ENCODE measurements at regions not wholly inside any gene's neighbourhood (a gene's known extent, or its start where the extent isn't known, plus 50 kb on each side); places are given as distances from the start of the nearest gene placed in this dataset.

DNA sequence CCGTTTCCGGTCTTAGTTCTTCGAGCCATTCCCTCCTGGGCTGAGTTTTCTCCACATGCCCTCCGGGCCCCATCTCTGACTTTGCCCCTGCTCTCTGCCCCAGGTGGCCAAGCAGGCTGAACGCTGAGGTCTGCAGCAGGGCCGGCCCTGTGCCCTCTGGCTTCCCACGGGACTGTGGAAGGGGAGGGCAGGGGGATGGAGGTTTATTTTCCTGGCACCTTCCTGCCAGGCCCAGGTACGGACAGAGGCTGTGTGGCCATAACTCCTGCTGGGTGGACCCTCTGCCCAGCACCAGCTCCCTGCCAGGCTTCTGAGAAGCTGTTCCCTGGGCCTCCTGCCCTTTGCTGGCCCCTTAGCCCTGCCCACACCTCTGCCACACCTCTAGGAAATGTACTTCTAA lies 164.0 kb downstream of the TFCP2L1 start:
- no peak overlapping the region for H3K4me3 ChIP-seq (ENCODE audit: low read length)
- 91 to 93% methylated on average over 4 to 8 of the region's 8 CpGs for whole genome bisulfite sequencing, 2 experiments (ENCODE audit: insufficient coverage in 1 of 2, insufficient read length in 1 of 2)
- H3K36me3 ChIP-seq (ENCODE audit: control insufficient read depth, insufficient read depth, low read length): no peaks in the 10 kb centered on the region
- no peaks in the 10 kb centered on the region for H3K9me3 ChIP-seq (ENCODE audit: control insufficient read depth, low read length)
- TF ChIP-seq, protein P1, sequence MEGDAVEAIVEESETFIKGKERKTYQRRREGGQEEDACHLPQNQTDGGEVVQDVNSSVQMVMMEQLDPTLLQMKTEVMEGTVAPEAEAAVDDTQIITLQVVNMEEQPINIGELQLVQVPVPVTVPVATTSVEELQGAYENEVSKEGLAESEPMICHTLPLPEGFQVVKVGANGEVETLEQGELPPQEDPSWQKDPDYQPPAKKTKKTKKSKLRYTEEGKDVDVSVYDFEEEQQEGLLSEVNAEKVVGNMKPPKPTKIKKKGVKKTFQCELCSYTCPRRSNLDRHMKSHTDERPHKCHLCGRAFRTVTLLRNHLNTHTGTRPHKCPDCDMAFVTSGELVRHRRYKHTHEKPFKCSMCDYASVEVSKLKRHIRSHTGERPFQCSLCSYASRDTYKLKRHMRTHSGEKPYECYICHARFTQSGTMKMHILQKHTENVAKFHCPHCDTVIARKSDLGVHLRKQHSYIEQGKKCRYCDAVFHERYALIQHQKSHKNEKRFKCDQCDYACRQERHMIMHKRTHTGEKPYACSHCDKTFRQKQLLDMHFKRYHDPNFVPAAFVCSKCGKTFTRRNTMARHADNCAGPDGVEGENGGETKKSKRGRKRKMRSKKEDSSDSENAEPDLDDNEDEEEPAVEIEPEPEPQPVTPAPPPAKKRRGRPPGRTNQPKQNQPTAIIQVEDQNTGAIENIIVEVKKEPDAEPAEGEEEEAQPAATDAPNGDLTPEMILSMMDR (conservative IDR thresholded peaks at IDR 0.05): no peak
- H3K27ac ChIP-seq (ENCODE audit: low read depth, low read length): no peak overlapping the region
- no peaks in the 10 kb centered on the region for H3K36me3 Mint-ChIP-seq (ENCODE audit: low read depth)
- peaks cover 12% of the 10 kb centered on the region for H3K27me3 Mint-ChIP-seq (ENCODE audit: insufficient read depth)
- H3K27me3 ChIP-seq (ENCODE audit: control insufficient read depth, insufficient read depth, low read length, poor library complexity, severe bottlenecking): no peaks in the 10 kb centered on the region
- H3K9ac ChIP-seq (ENCODE audit: extremely low read depth, low read length, poor library complexity, severe bottlenecking): no peak overlapping the region
- H3K4me1 ChIP-seq (ENCODE audit: control insufficient read depth, insufficient read depth, low read length): no peaks in the 10 kb centered on the region
- no peak overlapping the region for H3K27ac Mint-ChIP-seq
- H3K9me3 Mint-ChIP-seq: no peaks in the 10 kb centered on the region
- DNase-seq: no peak
- H3K4me1 Mint-ChIP-seq: no peaks in the 10 kb centered on the region
- H3K4me3 Mint-ChIP-seq: no peak overlapping the region

DNA sequence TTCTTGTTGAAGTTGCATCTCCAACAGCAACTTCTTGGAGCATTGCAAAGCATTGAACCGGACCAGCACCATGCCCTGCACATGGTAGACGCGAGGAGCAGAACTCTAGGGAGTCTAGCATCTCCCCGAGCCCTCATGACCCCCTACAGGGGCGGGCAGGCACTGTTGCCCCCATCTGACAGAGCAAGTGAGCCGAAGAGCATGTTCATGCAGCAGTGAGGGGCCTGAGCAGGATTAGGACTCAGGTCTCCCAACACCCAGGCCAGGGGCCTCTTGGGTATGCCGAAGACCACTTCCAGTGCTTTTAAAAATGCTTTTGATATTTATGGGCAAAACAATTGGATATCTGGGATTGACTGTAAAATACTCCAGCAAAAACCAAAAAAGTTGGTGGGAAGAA lies 163.3 kb downstream of the TFCP2L1 start:
- TF ChIP-seq, protein P1 (conservative IDR thresholded peaks at IDR 0.05): no peak
- no peaks in the 10 kb centered on the region for H3K9me3 ChIP-seq (ENCODE audit: control insufficient read depth, low read length)
- H3K4me3 ChIP-seq (ENCODE audit: low read length): no peak overlapping the region
- H3K9ac ChIP-seq (ENCODE audit: extremely low read depth, low read length, poor library complexity, severe bottlenecking): no peak overlapping the region
- Mint-ChIP-seq H3K9me3 (no peaks in the 10 kb centered on the region), H3K4me3 (no peak overlapping the region), H3K4me1 (no peaks in the 10 kb centered on the region), H3K36me3 (ENCODE audit: low read depth) (no peaks in the 10 kb centered on the region), H3K27me3 (ENCODE audit: insufficient read depth) (peaks cover 12% of the 10 kb centered on the region), H3K27ac (no peak overlapping the region)
- H3K27ac ChIP-seq (ENCODE audit: low read depth, low read length): no peak overlapping the region
- no peak for DNase-seq
- H3K4me1 ChIP-seq (ENCODE audit: control insufficient read depth, insufficient read depth, low read length): no peaks in the 10 kb centered on the region
- no peaks in the 10 kb centered on the region for H3K27me3 ChIP-seq (ENCODE audit: control insufficient read depth, insufficient read depth, low read length, poor library complexity, severe bottlenecking)
- 87 to 94% methylated on average over 4 to 7 of the region's 7 CpGs for WGBS, 2 experiments (ENCODE audit: insufficient coverage in 1 of 2, insufficient read length in 1 of 2)
- no peaks in the 10 kb centered on the region for H3K36me3 ChIP-seq (ENCODE audit: control insufficient read depth, insufficient read depth, low read length)

DNA sequence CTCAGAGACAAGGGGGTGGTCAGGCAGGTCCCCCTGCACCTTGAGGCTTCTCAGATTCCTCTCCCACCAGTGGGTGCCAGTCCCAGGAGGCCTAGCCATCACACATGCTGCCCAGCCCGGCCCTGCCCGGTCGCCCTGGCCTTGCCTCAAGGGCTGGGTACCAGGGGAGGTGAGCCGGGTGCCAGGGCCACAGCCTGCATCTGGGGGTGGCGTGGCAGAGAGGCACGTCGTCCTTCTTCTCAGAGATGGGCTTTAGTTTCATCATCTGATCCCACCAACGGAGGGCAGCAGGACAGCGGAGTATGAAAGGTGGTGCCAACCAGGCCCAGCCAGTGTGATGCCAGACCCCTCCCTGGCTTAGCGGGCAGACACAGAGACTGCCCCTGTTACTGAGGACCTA lies 161.7 kb downstream of the TFCP2L1 start:
- H3K36me3 Mint-ChIP-seq (ENCODE audit: low read depth): no peaks in the 10 kb centered on the region
- WGBS, 2 experiments (ENCODE audit: insufficient coverage in 1 of 2, insufficient read length in 1 of 2): 88 to 96% methylated on average over 10 of the region's 10 CpGs

More for the DNA sequence above, 161.7 kb downstream of the TFCP2L1 start:
- H3K4me3 ChIP-seq (ENCODE audit: low read length): no peak overlapping the region
- no peaks in the 10 kb centered on the region for H3K4me1 ChIP-seq (ENCODE audit: control insufficient read depth, insufficient read depth, low read length)
- H3K4me1 Mint-ChIP-seq: no peaks in the 10 kb centered on the region
- H3K9me3 Mint-ChIP-seq: no peaks in the 10 kb centered on the region
- no peak overlapping the region for H3K9ac ChIP-seq (ENCODE audit: extremely low read depth, low read length, poor library complexity, severe bottlenecking)
- TF ChIP-seq, protein P1 (conservative IDR thresholded peaks at IDR 0.05): no peak
- no peaks in the 10 kb centered on the region for H3K36me3 ChIP-seq (ENCODE audit: control insufficient read depth, insufficient read depth, low read length)
- no peak overlapping the region for H3K27ac Mint-ChIP-seq
- no peaks in the 10 kb centered on the region for H3K9me3 ChIP-seq (ENCODE audit: control insufficient read depth, low read length)
- H3K27me3 ChIP-seq (ENCODE audit: control insufficient read depth, insufficient read depth, low read length, poor library complexity, severe bottlenecking): no peaks in the 10 kb centered on the region
- H3K27me3 Mint-ChIP-seq (ENCODE audit: insufficient read depth): peaks cover 12% of the 10 kb centered on the region
- DNase-seq: no peak
- no peak overlapping the region for H3K4me3 Mint-ChIP-seq
- H3K27ac ChIP-seq (ENCODE audit: low read depth, low read length): no peak overlapping the region
